DND-41 (cell line): ENCODE measurements at regions not wholly inside any gene's neighbourhood (a gene's known extent, or its start where the extent isn't known, plus 50 kb on each side); places are given as distances from the start of the nearest gene placed in this dataset.

ENCODE experiments used
- CTCF ChIP-seq: IDR thresholded peaks from 2 replicates; pipeline ENCODE4 v1.5.1; 2012; ENCODE audit warnings: borderline replicate concordance, low read length, moderate library complexity, mild to moderate bottlenecking; ENCODE audit not compliant: poor library complexity, severe bottlenecking; ENCODE audit errors: extremely low read depth
- EZH2 ChIP-seq: IDR thresholded peaks from 3 replicates; pipeline ENCODE4 v1.6.1; 2012; ENCODE audit warnings: borderline replicate concordance, low read depth, mild to moderate bottlenecking, moderate library complexity, low read length, inconsistent platforms; ENCODE audit not compliant: severe bottlenecking

DNA sequence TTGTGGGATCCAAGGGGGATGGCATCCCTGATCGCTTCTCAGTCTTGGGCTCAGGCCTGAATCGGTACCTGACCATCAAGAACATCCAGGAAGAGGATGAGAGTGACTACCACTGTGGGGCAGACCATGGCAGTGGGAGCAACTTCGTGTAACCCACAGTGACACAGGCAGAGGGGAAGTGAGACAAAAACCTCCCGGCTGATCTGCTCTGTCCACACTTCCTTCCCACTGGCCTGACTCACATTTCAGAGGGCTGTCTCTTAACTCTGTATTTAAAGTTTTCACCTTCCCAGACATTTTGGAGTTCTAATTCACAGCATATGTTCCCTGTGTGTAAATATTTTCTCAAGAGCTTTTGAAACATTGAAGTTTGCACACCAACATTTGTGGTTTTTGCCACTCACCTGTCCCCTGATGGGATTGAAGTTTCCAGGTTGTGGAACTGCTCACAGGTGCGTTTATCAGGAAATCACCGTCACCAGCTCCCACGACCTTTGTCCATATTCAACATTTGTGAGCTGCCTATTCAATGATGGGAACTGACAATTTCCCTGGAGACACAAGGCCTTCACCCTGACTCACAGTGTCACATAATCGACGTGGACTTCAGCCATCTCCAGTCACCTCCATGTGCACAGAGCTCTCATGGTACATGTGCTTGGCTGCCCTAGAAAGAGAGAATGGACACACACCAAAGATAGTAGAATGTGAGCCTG lies 99.2 kb downstream of the VPREB1 start:
- TF ChIP-seq EZH2 (no peak), CTCF (no peak)
